Left colon (tissue), 2 donors: ENCODE measurements at regions not wholly inside any gene's neighbourhood (a gene's known extent, or its start where the extent isn't known, plus 50 kb on each side); places are given as distances from the start of the nearest gene placed in this dataset.

Experiments used
- ATAC-seq: fragments of 200-7000 bp; cut with Tn5 transposase; one replicate; pipeline ENCODE4 v1.9.1; 2020; ENCODE audit warnings: mild to moderate bottlenecking, moderate library complexity
- DNase-seq, 2 donors: peaks; one replicate each; pipeline ENCODE4 v3.0.0-alpha.2; 2020
- intact Hi-C, 2 donors: fragments of 100-400 bp; cut with DNase I in 1 of 2; cut with micrococcal nuclease in 1 of 2; formaldehyde crosslinking; loops; one replicate each; pipeline versions ENCODE4 v1.11.2 to v1.14.0; 2022; cut with DNase I, micrococcal nuclease
- donor health status: DM: no; HTN: no; CAD: no.
- donor health status: DM: yes; HTN: yes; CAD: no.

DNA sequence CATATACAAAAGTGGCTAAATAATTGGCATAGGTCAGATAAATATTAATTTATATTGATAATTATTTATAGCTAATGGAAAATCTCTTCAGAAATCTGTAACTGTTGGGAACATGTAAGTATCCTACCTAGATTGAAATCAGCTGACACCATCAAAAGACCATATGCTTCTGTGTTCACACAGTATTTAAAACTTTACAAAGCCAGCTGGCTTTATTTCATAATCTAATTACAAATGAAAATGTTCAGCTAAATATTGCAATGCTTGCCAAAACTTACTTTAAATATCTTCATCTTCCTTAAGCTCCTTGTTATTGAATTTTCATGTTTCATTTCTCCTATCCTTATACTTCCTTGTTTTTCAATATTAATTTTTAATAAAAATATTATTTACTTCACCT lies 190.9 kb upstream of the DOK6 start:
- ATAC-seq, result no peak
- intact Hi-C loops, result no loop called here
- DNase-seq, result no peak

DNA sequence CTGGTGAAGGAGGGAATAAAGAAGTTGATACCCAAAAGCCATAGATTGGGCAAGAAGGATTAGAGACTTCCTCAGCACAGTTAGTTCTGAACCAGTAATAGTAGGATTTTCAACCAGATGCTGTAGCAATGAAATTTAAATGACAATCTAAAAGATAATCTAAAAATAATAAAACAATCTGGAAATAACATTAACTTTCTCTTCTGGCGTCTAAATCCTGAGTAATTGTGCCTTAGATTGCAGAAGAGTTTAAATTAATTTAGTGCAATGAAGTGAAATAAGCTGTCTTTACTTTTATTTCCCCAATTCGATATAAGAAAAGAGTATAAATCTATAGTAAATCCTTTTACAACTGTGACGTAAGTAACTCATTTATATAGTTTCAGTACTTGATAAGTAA lies 186.8 kb upstream of the DOK6 start:
- DNase-seq (no peak), ATAC-seq (no peak)
- intact Hi-C loops, result no loop called here

DNA sequence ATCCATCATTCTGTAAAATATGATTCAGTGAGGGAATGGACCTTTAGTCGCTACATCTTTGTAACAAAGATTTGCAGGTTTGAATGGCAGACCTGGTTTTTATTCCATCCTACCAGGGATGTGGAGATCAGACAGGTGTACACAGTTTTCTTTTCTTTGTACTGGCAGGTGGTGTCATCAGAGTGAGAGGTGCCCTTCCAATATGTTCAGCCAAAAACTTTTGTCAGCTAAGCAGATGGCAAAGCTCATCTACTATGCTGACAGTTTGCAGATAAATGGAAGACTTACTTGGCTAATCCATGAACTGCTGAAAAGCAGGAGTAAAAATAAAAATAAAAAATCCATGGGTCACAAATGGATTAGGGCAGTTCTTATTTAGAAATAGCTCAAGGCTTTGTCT lies 185.5 kb upstream of the DOK6 start:
- no peak for DNase-seq
- no peak for ATAC-seq
- intact Hi-C loops, result no loop called here

DNA sequence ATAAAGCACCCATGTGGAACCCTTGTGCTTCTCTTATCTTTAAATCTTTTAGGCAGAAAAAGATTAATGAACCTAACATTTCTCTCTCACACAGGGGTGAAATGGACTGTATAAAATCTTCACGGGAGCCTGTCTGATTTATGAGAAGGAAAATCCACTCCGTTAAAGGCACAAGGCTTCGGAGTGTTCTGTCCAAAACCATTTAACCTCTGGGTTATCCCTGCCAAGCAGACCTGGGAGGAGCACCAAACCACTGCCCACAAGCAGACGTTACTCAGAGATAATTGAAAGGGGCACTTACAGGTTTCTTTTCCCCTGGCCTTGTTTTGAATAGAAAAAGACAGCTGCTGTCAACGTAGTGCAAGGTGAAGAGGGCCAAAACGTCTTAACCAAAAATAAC lies 184.4 kb upstream of the DOK6 start:
- ATAC-seq, result no peak
- intact Hi-C loops, result no loop called here
- no peak for DNase-seq

DNA sequence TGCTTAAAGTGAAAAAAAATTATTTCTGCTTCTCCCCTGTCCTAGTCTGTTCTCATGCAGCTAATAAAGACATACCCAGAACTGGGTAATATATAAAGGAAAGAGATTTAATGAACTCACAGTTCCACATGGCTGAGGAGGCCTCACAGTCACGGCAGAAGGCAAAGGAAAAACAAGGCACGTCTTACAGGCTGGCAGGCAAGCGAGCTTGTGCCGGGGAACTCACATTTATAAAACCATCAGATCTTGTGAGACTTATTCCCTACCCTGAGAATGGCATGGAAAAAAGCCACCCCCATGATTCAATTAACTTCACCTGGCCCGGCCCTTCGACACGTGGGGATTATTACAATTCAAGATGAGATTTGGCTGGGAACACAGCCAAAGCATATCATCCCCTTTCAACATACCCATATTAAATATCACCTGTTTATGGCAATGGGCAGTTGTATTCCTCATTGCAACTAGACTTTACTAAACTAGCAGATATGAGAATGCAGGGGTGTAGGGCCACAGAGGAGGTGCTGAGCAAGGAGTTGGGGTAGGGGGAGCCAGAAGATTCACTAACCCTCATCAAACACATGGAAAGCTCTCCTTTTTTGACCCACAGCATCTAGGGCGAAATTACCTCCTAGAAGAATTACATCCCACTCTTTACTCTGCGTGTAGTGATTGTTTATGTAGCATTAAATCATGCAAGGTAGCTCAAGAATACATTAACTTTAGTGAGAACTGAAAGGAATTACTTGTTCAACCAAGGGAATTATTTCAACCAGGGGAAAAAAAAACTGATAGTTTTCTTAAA lies 183.3 kb upstream of the DOK6 start:
- intact Hi-C loops, result no loop called here
- ATAC-seq (no peak), DNase-seq (no peak)

DNA sequence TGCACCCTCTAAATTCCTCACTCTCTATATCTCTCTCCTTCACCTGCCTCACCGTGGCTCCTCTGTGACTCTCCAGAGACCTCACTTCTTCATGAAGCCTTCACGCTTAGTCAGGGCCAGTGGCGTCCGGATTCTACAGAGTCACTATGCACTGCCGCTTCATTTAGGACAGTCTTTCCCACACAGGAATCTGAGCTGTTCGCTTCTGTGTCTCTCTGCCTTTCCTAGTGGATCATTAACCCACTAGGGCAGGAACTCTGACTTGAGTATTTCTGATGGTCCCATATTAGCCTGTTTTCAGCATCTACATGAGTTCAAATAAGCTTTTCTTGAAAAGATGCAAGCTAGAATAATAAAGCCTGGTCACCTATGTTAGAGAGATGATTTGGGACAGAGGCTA lies 180.2 kb upstream of the DOK6 start:
- ATAC-seq (no peak), DNase-seq (no peak)
- intact Hi-C loops, result no loop called here

DNA sequence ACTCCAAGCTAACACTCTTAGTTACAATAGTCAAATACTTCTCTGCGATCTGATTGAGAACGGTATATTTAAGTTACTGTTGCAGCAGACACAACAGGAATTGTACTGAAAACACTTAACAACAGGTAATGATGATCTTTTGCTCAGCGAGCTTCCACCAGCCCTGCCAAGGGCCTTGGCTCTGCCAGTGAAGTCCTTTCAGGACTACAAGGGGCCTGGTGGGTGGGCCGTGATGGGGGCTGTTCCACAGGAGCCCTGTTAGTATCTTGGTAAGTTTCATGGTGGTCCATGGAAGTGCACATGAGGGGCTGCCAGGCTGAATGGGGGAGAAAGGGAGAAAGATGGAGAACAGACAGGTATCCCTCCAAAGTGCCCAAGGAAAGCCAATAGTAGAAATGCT lies 178.6 kb upstream of the DOK6 start:
- DNase-seq, result no peak
- ATAC-seq, result no peak
- intact Hi-C loops, result no loop called here

DNA sequence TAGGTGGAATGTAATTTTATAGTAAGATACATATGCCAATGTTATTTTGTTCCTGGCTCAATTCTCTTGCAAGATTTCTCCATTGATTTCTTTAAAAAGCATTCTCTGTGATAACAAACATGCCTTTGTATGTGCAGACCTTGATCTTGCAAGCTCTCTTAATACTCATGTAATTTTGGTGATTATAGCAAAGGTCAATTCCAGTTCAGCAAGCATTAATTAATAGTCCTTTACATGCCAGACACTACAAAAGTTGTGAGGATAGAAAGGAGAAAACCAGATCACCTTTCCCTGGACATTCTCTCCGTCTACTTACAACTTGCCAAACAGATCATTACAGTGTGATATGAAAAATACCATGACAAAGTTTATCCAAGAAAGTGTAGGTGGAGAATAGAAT lies 173.7 kb upstream of the DOK6 start:
- ATAC-seq, result no peak
- intact Hi-C loops, result no loop called here
- DNase-seq, result no peak

DNA sequence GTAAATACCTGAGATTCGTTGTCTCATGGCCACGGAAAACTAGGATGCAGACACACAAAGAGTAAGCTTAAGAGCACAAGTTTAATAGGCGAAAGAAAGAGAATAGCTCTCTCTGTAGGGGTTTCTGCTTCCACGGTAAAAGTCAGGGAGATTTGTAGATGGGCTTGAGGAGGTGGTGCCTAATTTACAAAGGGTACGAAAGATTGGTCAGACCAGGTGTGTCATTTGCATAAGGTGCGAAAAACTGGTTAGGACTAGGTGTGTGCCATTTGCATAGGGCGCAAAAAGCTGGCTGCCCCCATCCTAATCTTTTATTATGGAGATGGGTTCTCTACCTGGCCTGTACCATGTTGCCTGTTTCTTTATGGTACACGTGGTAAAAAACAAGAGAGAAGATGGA lies 170.5 kb upstream of the DOK6 start:
- intact Hi-C loops, result no loop called here
- ATAC-seq (no peak), DNase-seq (no peak)

DNA sequence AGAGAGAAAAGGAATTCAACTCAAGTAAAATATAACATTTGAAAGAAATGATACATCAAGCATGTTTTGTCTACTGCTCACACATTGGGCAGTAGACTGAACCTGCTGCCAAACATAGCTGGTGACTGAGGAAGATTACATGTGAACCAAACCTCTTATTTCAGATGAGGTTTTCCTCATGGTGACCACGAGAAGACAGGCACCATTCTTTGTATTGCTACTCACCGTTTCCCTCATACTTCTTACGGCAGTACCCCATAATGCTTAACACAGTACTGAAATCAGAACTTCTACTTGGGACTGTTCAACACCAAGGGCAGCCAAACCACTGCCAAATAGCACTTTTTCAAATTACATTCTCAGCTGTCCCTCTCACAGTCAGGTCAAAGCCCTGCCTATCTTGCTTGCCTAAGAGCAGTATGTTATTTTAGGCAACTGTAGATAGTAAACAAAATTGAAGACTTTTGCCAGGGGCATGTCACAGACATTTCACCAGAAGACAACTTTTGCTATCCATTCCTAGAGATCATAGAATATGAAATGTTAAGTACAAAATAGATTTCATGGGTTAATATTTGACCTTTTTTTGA lies 167.1 kb upstream of the DOK6 start:
- ATAC-seq (no peak), DNase-seq (no peak)
- intact Hi-C loops, result no loop called here

DNA sequence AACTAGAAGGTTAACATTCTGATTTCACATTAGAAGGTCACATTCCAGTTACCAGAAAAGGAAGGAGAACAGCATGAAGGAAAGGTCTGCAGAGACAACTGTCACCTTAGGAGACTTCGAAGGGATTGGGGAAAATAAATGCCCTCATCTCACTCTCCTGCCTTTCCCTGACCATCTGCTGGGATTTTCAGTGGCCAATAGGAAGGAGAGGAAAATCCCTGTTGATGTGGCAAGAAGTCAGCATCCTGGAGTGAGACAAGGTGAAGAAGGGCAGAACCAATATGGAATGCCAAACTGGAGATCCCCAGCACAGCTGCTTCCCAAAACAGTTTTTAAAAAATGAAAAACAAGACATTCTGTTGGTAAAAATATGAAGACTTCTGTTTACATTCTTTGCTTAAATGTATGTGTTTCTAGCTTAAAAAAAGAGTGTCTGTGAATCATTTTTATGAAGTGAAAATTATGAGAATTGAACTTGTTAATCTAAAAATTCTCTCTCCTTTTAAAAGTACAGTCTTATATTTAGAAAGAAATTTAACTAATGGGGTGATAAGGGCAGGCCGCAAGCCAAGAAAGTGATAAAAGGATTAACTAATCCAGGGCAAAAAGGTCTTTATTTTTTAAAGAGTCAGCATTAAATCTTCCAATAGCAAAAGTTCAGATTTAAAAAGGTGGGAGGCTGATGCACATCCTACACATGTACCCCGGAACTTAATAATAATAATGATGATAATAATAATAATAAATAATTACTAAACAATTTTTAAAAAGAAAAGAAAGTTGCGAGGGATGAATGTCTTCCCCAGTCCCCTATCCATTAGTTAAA lies 160.6 kb upstream of the DOK6 start:
- ATAC-seq, result no peak
- intact Hi-C loops, result no loop called here
- no peak for DNase-seq

DNA sequence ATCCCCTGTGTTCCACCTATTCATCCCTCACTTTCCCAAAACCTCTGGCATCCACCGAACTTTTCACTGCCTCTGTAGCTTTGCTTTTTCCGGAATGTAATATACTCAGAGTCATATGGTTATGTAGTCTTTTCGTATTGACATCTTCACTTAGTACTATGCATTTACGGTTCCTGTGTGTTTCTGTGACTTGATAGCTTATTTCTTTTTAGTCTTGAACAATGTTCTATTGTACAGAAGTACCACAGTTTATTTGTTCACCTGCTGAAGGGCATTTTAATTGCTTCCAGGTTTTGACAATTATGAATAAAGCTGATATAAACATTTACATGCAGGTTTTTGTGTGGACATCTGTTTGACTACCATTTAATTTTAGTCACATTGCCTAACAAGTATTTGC lies 154.7 kb upstream of the DOK6 start:
- intact Hi-C loops, result no loop called here
- DNase-seq (no peak), ATAC-seq (no peak)

DNA sequence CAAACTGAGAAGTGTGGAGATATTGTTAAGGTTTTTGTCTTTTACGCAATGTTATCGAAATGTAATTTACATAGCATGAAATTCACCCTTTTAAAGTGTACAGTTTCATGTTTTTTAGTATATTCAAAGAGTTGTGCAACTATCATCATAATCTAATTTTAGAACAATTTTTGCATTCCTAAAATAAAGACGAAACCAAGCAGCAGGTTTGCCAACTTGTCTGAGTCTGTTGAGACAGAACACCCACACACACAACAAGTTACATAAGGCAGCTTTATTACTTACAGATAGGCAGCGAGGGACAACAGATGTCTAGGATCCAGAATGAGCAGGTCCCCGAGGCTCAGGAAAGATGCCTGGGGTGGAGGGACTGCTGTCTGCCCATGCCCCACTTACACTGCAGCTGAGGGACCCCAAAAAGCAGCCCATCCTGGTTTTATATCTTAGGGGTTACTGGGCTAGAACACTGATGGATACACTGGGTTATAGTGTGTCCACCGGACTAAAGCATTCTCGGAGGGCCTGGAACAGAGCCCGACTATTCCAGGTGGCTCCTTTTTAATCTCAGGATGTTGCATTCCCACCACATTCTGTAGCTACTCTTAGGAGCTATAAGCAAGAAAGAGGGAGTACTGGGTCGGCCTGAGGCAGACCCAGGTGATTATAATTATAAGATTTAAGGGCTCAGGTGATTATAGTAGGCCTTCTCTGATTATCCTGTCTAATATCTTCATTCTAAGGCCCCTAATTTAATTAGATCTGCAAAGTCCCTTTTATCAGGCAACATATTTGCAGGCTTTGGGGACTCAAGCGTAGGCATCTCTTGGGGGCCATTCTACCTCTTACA lies 150.2 kb upstream of the DOK6 start:
- ATAC-seq (no peak), DNase-seq (no peak)
- intact Hi-C loops, result no loop called here

DNA sequence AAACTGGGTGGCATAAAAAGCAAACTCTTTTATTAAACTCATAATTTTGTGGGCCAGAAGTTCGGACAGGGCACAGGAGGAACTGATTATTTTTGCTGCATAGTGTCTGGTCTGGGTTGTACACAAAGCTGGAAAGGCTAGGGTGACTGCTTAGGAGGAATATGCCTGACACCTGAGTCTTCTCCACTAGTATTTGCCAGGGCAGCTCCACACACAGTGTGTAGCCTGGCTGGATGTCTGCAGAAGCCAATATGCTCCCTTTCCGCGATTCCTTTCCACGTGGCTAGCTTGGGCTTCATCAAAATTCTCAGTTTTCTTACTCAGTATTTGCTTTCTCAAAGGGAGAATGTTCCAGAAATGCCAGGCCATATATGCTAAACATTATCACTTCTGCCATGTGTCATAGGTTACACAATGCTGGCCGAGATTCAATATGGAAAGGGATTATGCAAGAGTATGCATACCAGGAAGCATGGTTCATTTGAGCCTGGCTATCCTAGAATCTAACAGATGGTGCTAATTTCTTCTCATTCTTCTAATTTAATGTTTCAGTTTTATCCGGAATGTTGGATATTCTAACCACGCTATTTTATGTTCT lies 142.7 kb upstream of the DOK6 start:
- ATAC-seq (peak; percentile 42), DNase-seq (no peak)
- intact Hi-C loops, result no loop called here

DNA sequence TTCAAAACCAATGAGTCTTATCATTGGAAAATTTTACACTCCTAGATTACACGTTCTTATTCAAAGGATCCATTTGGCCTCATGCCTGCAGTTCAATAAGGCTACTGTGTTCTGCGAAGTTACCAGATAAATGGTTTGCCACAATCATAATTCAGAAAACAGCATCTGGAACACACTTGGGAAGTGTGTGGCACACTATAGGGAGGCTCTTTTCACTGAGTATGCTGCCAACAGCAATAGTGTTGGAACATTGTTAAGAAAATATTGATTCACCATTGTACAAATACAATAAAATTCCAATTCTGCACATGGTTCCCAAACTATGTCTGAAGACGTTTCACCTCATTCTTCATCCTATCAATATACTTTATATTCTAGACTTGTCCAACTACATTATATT lies 141.4 kb upstream of the DOK6 start:
- ATAC-seq, result peak; percentile 68
- no peak for DNase-seq
- intact Hi-C loops, result no loop called here

DNA sequence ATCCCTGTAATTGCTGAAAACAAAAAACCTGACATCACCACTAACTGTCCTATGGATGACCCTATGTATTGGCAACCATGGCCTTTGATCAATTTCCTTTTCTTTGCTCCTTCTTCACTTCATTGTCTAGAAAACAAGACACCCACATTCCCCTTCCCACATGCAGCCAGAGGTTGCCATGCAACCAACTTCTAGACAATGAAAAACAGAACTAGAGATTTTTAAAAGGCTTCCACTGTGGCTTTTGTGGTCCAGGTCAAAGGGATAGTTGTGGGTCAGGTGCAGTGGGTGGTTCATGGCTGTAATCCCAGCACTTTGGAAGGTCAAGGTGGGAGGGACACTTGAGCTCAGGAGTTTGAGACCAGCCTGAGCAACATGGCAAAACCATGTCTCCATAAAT lies 139.3 kb upstream of the DOK6 start:
- no peak for ATAC-seq
- no peak for DNase-seq
- intact Hi-C loops, result no loop called here

DNA sequence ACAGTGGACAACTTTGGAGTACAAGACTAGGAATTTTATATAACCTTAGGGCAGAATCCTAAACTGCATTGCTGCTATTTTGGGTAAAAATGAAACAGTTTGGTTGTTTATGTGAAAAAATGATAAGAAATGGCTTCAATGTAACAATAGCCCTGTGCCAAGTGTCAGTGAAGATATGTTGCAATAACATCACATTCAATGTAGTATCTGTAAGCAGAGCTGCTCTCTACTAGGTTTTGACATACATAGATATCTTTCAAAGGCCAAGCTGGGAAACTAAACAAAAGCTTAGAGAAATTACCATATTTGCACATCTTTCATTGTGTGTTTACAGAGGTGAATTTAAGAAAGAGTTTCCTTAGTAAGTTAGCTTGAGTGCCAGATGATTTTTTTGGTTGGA lies 135.0 kb upstream of the DOK6 start:
- ATAC-seq (no peak), DNase-seq (no peak)
- intact Hi-C loops, result no loop called here

DNA sequence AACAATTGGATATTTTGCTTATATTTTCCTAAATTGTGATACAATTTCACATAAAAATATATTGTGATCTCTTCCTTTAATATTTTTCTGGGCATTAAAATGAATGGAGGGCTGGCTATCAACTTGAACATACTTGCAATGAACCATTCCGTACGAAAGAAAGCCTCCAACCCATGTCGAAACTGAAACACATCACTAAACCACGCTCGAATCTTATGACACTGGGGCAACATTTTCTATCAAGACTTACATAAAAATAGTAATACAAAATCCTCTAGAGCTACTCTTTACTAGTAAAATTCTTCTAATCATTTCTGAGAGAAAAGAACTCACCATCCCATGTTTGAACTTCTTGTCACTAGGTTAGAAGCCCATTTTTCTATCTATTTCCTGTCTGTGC lies 132.8 kb upstream of the DOK6 start:
- intact Hi-C loops, result no loop called here
- no peak for ATAC-seq
- no peak for DNase-seq

DNA sequence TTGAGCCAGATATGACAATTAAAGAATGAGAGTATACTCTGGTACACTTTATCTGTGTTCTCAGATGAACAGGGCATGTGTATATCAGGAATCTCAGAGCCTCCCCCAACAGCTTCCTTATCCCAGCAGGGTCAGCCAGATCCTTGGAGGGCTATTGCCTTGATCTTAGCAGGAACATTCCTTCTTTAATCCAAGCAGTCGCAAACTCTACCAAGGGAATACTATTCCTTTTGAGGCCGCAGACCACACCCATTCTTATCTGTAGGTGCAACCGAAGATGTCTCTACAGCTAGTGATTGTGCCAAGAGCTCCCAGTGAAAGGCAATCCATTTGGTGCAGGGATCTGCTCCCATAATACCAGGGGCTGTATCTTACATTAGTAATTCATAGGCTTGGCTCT lies 118.3 kb upstream of the DOK6 start:
- ATAC-seq, result no peak
- intact Hi-C loops, result no loop called here
- no peak for DNase-seq
